A549 (cell line): ENCODE measurements at regions not wholly inside any gene's neighbourhood (a gene's known extent, or its start where the extent isn't known, plus 50 kb on each side); places are given as distances from the start of the nearest gene placed in this dataset.

Experiments
- ATAC-seq, 2 experiments: fragments of 200-7000 bp in 1 of 2; fragments of >200 bp in 1 of 2; cut with Nextera tagmentation in 1 of 2; cut with Tn5 transposase in 1 of 2; 3 replicates each; pipeline versions ENCODE4 v1.8.0 to v1.9.1; 2018 to 2020; ENCODE audit warnings: mild to moderate bottlenecking in 1 of 2, moderate library complexity in 1 of 2
- CTCF ChIA-PET: fragments of 300-600 bp; sonication (Branson Sonifier 250); formaldehyde crosslinking; extraction: SDS; loops from one replicate; lab custom pipeline; 2021; ENCODE audit warnings: antibody characterized with exemption, inconsistent platforms; lab: Yijun Ruan, JAX
- POLR2A ChIA-PET: fragments of 350-600 bp; formaldehyde crosslinking; extraction: SDS; loops from one replicate; lab custom pipeline; 2021; ENCODE audit warnings: antibody characterized with exemption, inconsistent platforms; lab: Yijun Ruan, JAX
- DNase-seq, 2 experiments: peaks; one replicate each; pipeline versions ENCODE4 v3.0.0 to v3.0.0-alpha.2; 2011 to 2016; ENCODE audit warnings: low read depth in 1 of 2, low spot score in 1 of 2
- FAIRE-seq: peaks from 2 replicates; lab custom pipeline; 2011; peaks lifted over from hg19 to GRCh38; lab: Jason Lieb, UNC
- H3K27ac ChIP-seq, 2 experiments: fragments of >200 bp; sonication (Bioruptor Twin); formaldehyde crosslinking; 3 replicates each; pipeline ENCODE4 v1.5.1; 2016 to 2017
- H3K4me1 ChIP-seq: fragments of >200 bp; sonication (Bioruptor Twin); formaldehyde crosslinking; 3 replicates; pipeline ENCODE4 v1.6.1; 2016
- H3K4me2 ChIP-seq: fragments of >200 bp; sonication (Bioruptor Twin); formaldehyde crosslinking; 3 replicates; pipeline ENCODE4 v1.6.1; 2016
- H3K4me3 ChIP-seq: fragments of >200 bp; sonication (Bioruptor Twin); formaldehyde crosslinking; 3 replicates; pipeline ENCODE4 v1.5.1; 2016
- H3K9me3 ChIP-seq: fragments of >200 bp; sonication (Bioruptor Twin); formaldehyde crosslinking; 3 replicates; pipeline ENCODE4 v1.6.1; 2016
- BHLHE40 ChIP-seq: IDR thresholded peaks from 2 replicates; pipeline ENCODE4 v1.6.1; 2012; ENCODE audit warnings: low read depth, low read length, inconsistent platforms
- CBX2 ChIP-seq: fragments of 200-600 bp; sonication (generic); IDR thresholded peaks from 2 replicates; pipeline ENCODE4 v1.6.1; 2016; ENCODE audit warnings: low read depth, mild to moderate bottlenecking, borderline replicate concordance
- CBX8 ChIP-seq: fragments of 200-600 bp; sonication (generic); IDR thresholded peaks from 2 replicates; pipeline ENCODE4 v1.6.1; 2016
- EHF ChIP-seq: fragments of 250-450 bp; sonication (Bioruptor Pico); IDR thresholded peaks from 2 replicates; pipeline ENCODE4 v1.5.0; 2020; ENCODE audit warnings: mild to moderate bottlenecking
- EHMT2 ChIP-seq: fragments of 200-600 bp; sonication (generic); IDR thresholded peaks from 2 replicates; pipeline ENCODE4 v1.6.1; 2016; ENCODE audit warnings: antibody characterized with exemption, low read depth, mild to moderate bottlenecking, moderate library complexity
- ESRRA ChIP-seq: fragments of 150-350 bp; IDR thresholded peaks from 2 replicates; pipeline ENCODE4 v1.6.1; 2014; ENCODE audit warnings: mild to moderate bottlenecking, low read length, borderline replicate concordance
- FOSB ChIP-seq: fragments of 250-450 bp; sonication (Bioruptor Pico); IDR thresholded peaks from 2 replicates; pipeline ENCODE4 v1.5.0; 2020; ENCODE audit warnings: mild to moderate bottlenecking, moderate library complexity
- FOSL2 ChIP-seq, 2 experiments: fragments of 450-650 bp in 1 of 2; fragments of >200 bp in 1 of 2; sonication (Bioruptor Twin) in 1 of 2; formaldehyde crosslinking; IDR thresholded peaks; 2 replicates each; pipeline versions ENCODE4 v1.5.0 to v1.6.1; 2016 to 2020; ENCODE audit warnings: mild to moderate bottlenecking in 1 of 2, moderate library complexity in 1 of 2
- GATA3 ChIP-seq: IDR thresholded peaks from 2 replicates; pipeline ENCODE4 v1.6.1; 2012; ENCODE audit warnings: borderline replicate concordance
- JUNB ChIP-seq: fragments of >200 bp; sonication (Bioruptor Twin); formaldehyde crosslinking; IDR thresholded peaks from 2 replicates; pipeline ENCODE4 v1.6.1; 2016
- KDM5A ChIP-seq: fragments of 200-600 bp; sonication (generic); IDR thresholded peaks from 2 replicates; pipeline ENCODE4 v1.6.1; 2016; ENCODE audit warnings: antibody characterized with exemption, mild to moderate bottlenecking
- MYC ChIP-seq: IDR thresholded peaks from 2 replicates; pipeline ENCODE4 v1.6.1; 2012; ENCODE audit warnings: mild to moderate bottlenecking, inconsistent platforms, low read length, improper control_type of control experiment, borderline replicate concordance
- RARB ChIP-seq: fragments of 250-450 bp; sonication (Bioruptor Pico); IDR thresholded peaks from 2 replicates; pipeline ENCODE4 v1.8.0; 2021; ENCODE audit warnings: mild to moderate bottlenecking, moderate library complexity
- RFX5 ChIP-seq: fragments of 450-650 bp; IDR thresholded peaks from 2 replicates; pipeline ENCODE4 v1.7.1; 2014; ENCODE audit warnings: antibody characterized with exemption, mild to moderate bottlenecking, moderate library complexity
- SREBF2 ChIP-seq: fragments of 450-650 bp; IDR thresholded peaks from 2 replicates; pipeline ENCODE4 v1.6.1; 2014; ENCODE audit warnings: mild to moderate bottlenecking, moderate library complexity
- ZFP36 ChIP-seq: fragments of 450-650 bp; IDR thresholded peaks from 2 replicates; pipeline ENCODE4 v1.6.1; 2014; ENCODE audit warnings: borderline replicate concordance; ENCODE audit not compliant: partially characterized antibody
- ZNF302 ChIP-seq: fragments of 250-450 bp; sonication (Bioruptor Pico); IDR thresholded peaks from 2 replicates; pipeline ENCODE4 v1.9.0; 2021; ENCODE audit warnings: inconsistent platforms, mild to moderate bottlenecking, moderate library complexity
- WGBS: methylation state at CpG from one replicate; pipeline ENCODE4 v1.1.6; 2017; ENCODE audit errors: missing lambda C conversion rate; 5-methylcytosine and 5-hydroxymethylcytosine counted together
- TF ChIP-seq, protein P1 (sequence below): IDR thresholded peaks from 2 replicates; pipeline ENCODE4 v1.6.1; 2012; ENCODE audit warnings: low read depth, borderline replicate concordance
- TF ChIP-seq, protein P2 (sequence below): fragments of >200 bp; sonication (Bioruptor Twin); formaldehyde crosslinking; IDR thresholded peaks from 3 replicates; pipeline ENCODE4 v1.6.1; 2016
- TF ChIP-seq, protein P3 (sequence below): fragments of >200 bp; sonication (Bioruptor Twin); formaldehyde crosslinking; IDR thresholded peaks from 2 replicates; pipeline ENCODE4 v1.6.1; 2016
- TF ChIP-seq, protein P4 (sequence below): fragments of >200 bp; sonication (Bioruptor Twin); formaldehyde crosslinking; IDR thresholded peaks from 3 replicates; pipeline ENCODE4 v1.5.1; 2016
- TF ChIP-seq, protein P5 (sequence below): fragments of 450-650 bp; IDR thresholded peaks from 2 replicates; pipeline ENCODE4 v1.6.1; 2014; ENCODE audit warnings: antibody characterized with exemption

DNA sequence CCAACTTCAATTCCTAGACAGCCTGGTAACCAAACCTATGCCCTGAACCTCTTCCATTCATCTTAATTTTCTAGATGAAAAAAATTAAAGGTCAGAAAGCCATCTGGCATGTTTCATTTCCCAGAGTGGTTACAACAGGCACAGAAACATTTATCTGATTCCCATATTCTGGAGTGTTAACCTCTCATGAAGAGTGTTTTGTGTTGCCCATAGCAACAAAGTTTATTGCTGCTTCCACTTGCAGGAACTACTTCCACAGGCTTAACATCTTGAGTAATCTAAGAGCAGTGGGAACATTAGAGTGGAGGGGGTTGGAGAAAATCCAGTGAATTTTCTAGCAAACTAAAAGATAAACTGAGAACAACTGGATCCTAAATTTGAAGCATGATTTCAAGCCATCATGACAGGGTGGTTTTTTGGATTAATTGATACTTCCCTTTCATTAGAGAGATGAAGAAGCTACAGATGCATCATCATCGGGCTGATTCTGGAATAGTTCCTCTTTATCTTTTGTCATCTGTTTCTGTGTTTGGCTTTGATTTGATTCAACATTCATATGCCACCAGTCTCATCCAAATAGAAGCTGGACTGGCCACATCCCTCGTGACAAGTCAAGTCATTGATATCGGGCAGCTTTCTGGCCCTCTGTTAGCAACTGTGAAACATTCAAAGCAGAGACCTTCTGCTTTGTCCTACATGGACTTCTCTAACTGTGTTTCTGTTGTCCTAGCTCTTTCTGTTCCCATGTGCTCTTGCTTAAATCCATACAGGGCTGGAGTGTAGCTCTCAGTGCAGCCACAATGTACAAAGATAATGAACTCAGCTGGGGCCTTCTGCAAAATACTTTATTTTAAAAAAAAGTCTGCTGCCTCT lies 167.3 kb downstream of the MID1IP1 start:
- ATAC-seq (no peak), FAIRE-seq (peak; percentile 28), DNase-seq (no peak)
- Histone ChIP-seq H3K27ac (no peak overlapping the region), H3K9me3 (no peaks in the 10 kb centered on the region), H3K4me1 (no peaks in the 10 kb centered on the region), H3K4me2 (no peak overlapping the region), H3K4me3 (no peak overlapping the region)
- TF ChIP-seq EHMT2 (no peak), BHLHE40 (no peak), CBX2 (no peak), MYC (no peak), EHF (CRISPR knock-in tag) (no peak), RFX5 (no peak), CBX8 (no peak), ESRRA (no peak)
- TF ChIP-seq, protein P1, sequence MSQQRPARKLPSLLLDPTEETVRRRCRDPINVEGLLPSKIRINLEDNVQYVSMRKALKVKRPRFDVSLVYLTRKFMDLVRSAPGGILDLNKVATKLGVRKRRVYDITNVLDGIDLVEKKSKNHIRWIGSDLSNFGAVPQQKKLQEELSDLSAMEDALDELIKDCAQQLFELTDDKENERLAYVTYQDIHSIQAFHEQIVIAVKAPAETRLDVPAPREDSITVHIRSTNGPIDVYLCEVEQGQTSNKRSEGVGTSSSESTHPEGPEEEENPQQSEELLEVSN = no peak
- CTCF ChIA-PET = interaction anchor here (0.9 kb wide), 1 partner anchor 204 kb away, joined by 3 read pairs; no protein-coding TSS in a partner anchor
- WGBS = 17% methylated on average over 3 of the region's 3 CpGs
- POLR2A ChIA-PET = no interaction called here

DNA sequence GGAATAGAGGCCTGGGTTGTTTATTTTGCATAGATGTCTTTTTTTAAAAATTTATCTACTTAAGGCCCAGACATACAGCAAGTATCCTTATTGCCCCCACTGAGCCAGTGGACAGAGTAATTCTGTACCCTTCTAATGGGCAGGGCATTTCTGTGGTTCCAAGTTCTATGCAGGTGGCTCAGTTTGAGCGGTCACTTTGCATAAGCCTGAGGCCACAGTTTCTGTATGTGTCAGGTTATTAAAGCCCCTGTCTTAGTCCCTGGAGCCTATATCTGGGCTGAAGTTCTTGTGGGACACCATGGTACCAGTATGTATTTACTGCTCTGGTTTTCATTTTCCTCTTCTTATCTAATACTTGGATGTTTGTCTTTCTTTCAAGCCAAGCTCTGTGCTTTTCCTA lies 168.8 kb downstream of the MID1IP1 start:
- FAIRE-seq (no peak), DNase-seq (no peak), ATAC-seq (no peak)
- H3K4me1 ChIP-seq = no peaks in the 10 kb centered on the region
- TF ChIP-seq GATA3 (no peak), FOSL2 (IDR thresholded peaks at IDR 0.05) (no peak), FOSL2 (CRISPR knock-in tag; IDR thresholded peaks at IDR 0.05) (no peak), JUNB (no peak), SREBF2 (no peak), ZFP36 (no peak), KDM5A (no peak), FOSB (CRISPR knock-in tag) (no peak), ZNF302 (no peak), RARB (CRISPR knock-in tag) (no peak), CBX2 (no peak)
- TF ChIP-seq, protein P1 = no peak
- TF ChIP-seq, protein P2, sequence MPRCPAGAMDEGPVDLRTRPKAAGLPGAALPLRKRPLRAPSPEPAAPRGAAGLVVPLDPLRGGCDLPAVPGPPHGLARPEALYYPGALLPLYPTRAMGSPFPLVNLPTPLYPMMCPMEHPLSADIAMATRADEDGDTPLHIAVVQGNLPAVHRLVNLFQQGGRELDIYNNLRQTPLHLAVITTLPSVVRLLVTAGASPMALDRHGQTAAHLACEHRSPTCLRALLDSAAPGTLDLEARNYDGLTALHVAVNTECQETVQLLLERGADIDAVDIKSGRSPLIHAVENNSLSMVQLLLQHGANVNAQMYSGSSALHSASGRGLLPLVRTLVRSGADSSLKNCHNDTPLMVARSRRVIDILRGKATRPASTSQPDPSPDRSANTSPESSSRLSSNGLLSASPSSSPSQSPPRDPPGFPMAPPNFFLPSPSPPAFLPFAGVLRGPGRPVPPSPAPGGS = no peak
- TF ChIP-seq, protein P3, sequence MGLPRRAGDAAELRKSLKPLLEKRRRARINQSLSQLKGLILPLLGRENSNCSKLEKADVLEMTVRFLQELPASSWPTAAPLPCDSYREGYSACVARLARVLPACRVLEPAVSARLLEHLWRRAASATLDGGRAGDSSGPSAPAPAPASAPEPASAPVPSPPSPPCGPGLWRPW = no peak
- TF ChIP-seq, protein P4, sequence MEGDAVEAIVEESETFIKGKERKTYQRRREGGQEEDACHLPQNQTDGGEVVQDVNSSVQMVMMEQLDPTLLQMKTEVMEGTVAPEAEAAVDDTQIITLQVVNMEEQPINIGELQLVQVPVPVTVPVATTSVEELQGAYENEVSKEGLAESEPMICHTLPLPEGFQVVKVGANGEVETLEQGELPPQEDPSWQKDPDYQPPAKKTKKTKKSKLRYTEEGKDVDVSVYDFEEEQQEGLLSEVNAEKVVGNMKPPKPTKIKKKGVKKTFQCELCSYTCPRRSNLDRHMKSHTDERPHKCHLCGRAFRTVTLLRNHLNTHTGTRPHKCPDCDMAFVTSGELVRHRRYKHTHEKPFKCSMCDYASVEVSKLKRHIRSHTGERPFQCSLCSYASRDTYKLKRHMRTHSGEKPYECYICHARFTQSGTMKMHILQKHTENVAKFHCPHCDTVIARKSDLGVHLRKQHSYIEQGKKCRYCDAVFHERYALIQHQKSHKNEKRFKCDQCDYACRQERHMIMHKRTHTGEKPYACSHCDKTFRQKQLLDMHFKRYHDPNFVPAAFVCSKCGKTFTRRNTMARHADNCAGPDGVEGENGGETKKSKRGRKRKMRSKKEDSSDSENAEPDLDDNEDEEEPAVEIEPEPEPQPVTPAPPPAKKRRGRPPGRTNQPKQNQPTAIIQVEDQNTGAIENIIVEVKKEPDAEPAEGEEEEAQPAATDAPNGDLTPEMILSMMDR = no peak
- TF ChIP-seq, protein P5, sequence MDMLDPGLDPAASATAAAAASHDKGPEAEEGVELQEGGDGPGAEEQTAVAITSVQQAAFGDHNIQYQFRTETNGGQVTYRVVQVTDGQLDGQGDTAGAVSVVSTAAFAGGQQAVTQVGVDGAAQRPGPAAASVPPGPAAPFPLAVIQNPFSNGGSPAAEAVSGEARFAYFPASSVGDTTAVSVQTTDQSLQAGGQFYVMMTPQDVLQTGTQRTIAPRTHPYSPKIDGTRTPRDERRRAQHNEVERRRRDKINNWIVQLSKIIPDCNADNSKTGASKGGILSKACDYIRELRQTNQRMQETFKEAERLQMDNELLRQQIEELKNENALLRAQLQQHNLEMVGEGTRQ = no peak
- CTCF ChIA-PET = no interaction called here
- no peak overlapping the region for H3K27ac ChIP-seq
- 75% methylated on average over 1 of the region's 1 CpG for WGBS
- POLR2A ChIA-PET = no interaction called here
- H3K4me3 ChIP-seq = no peak overlapping the region
- no peaks in the 10 kb centered on the region for H3K9me3 ChIP-seq
- H3K4me2 ChIP-seq = no peak overlapping the region
